GM12878 (cell line): ENCODE measurements at regions not wholly inside any gene's neighbourhood (a gene's known extent, or its start where the extent isn't known, plus 50 kb on each side); places are given as distances from the start of the nearest gene placed in this dataset.
A peak's percentile ranks its signal among the peaks of the same experiment; 100 is the strongest.

Source experiments
- BCL11A ChIP-seq: IDR thresholded peaks from 2 replicates; pipeline ENCODE4 v1.6.1; 2011; ENCODE audit warnings: low read depth, low read length
- TF ChIP-seq, protein P1 (sequence below), 3 experiments: IDR thresholded peaks in 2 of 3; conservative IDR thresholded peaks in 1 of 3; 2 replicates each; pipeline ENCODE4 v1.5.1; 2011; ENCODE audit warnings: low read depth in 3 of 3, low read length in 3 of 3, mild to moderate bottlenecking in 3 of 3, control low read depth in 2 of 3, moderate library complexity in 2 of 3, inconsistent platforms in 1 of 3, mixed read lengths in 1 of 3; ENCODE audit not compliant: control insufficient read depth in 2 of 3, insufficient read depth in 1 of 3; ENCODE audit errors: extremely low read depth in 1 of 3
- TF ChIP-seq, protein P2 (sequence below): fragments of 450-650 bp; IDR thresholded peaks from 2 replicates; pipeline ENCODE4 v1.6.1; 2016; ENCODE audit warnings: mild to moderate bottlenecking, moderate library complexity, borderline replicate concordance
- TF ChIP-seq, protein P3 (sequence below): IDR thresholded peaks from 2 replicates; pipeline ENCODE4 v1.6.1; 2012; ENCODE audit warnings: low read length, inconsistent platforms

DNA sequence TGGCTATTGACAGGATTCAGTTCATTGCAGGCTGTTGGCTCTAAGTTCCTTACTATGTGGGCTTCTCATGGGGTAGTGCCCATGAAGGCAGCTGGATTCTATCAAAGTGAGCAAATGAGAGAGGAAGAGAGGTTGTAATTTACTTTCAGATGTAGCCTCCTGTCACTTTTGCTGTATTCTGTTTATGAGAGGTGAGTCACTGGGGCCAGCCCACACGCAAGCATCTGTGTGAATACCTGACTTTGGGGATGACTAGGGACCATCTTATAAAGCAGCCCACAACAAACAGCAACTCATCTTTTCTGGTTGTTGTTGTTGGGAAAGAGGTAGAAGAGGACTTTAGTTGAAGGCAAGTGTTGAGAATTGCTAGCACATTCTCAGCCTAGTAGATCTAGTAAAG, 506.3 kb upstream of the GRM7 start:
- TF ChIP-seq BCL11A: peak; percentile 63; the same call in 1 of the 2 replicates
- TF ChIP-seq, protein P1, sequence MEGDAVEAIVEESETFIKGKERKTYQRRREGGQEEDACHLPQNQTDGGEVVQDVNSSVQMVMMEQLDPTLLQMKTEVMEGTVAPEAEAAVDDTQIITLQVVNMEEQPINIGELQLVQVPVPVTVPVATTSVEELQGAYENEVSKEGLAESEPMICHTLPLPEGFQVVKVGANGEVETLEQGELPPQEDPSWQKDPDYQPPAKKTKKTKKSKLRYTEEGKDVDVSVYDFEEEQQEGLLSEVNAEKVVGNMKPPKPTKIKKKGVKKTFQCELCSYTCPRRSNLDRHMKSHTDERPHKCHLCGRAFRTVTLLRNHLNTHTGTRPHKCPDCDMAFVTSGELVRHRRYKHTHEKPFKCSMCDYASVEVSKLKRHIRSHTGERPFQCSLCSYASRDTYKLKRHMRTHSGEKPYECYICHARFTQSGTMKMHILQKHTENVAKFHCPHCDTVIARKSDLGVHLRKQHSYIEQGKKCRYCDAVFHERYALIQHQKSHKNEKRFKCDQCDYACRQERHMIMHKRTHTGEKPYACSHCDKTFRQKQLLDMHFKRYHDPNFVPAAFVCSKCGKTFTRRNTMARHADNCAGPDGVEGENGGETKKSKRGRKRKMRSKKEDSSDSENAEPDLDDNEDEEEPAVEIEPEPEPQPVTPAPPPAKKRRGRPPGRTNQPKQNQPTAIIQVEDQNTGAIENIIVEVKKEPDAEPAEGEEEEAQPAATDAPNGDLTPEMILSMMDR (IDR thresholded peaks at IDR 0.05 in 2 of 3, conservative IDR thresholded peaks at IDR 0.05 in 1 of 3; ENCODE audit: control insufficient read depth in 2 of 3, extremely low read depth in 1 of 3, insufficient read depth in 1 of 3, low read depth in 3 of 3, low read length in 3 of 3): no peak
- TF ChIP-seq, protein P2, sequence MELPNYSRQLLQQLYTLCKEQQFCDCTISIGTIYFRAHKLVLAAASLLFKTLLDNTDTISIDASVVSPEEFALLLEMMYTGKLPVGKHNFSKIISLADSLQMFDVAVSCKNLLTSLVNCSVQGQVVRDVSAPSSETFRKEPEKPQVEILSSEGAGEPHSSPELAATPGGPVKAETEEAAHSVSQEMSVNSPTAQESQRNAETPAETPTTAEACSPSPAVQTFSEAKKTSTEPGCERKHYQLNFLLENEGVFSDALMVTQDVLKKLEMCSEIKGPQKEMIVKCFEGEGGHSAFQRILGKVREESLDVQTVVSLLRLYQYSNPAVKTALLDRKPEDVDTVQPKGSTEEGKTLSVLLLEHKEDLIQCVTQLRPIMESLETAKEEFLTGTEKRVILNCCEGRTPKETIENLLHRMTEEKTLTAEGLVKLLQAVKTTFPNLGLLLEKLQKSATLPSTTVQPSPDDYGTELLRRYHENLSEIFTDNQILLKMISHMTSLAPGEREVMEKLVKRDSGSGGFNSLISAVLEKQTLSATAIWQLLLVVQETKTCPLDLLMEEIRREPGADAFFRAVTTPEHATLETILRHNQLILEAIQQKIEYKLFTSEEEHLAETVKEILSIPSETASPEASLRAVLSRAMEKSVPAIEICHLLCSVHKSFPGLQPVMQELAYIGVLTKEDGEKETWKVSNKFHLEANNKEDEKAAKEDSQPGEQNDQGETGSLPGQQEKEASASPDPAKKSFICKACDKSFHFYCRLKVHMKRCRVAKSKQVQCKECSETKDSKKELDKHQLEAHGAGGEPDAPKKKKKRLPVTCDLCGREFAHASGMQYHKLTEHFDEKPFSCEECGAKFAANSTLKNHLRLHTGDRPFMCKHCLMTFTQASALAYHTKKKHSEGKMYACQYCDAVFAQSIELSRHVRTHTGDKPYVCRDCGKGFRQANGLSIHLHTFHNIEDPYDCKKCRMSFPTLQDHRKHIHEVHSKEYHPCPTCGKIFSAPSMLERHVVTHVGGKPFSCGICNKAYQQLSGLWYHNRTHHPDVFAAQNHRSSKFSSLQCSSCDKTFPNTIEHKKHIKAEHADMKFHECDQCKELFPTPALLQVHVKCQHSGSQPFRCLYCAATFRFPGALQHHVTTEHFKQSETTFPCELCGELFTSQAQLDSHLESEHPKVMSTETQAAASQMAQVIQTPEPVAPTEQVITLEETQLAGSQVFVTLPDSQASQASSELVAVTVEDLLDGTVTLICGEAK: no peak
- TF ChIP-seq, protein P3, sequence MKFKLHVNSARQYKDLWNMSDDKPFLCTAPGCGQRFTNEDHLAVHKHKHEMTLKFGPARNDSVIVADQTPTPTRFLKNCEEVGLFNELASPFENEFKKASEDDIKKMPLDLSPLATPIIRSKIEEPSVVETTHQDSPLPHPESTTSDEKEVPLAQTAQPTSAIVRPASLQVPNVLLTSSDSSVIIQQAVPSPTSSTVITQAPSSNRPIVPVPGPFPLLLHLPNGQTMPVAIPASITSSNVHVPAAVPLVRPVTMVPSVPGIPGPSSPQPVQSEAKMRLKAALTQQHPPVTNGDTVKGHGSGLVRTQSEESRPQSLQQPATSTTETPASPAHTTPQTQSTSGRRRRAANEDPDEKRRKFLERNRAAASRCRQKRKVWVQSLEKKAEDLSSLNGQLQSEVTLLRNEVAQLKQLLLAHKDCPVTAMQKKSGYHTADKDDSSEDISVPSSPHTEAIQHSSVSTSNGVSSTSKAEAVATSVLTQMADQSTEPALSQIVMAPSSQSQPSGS: no peak
